KMS-11 (cell line): ENCODE measurements at regions not wholly inside any gene's neighbourhood (a gene's known extent, or its start where the extent isn't known, plus 50 kb on each side); places are given as distances from the start of the nearest gene placed in this dataset.

Experiments used
- H2AFZ ChIP-seq: fragments of 200-600 bp; sonication (generic); 2 replicates; pipeline ENCODE4 v1.6.1; 2016; ENCODE audit warnings: antibody characterized with exemption, mixed run types, low read depth
- H3K27ac ChIP-seq: fragments of 200-600 bp; sonication (generic); 2 replicates; pipeline ENCODE4 v1.6.1; 2016; ENCODE audit warnings: mild to moderate bottlenecking, mixed run types
- H3K27me3 ChIP-seq: fragments of 200-600 bp; sonication (generic); 2 replicates; pipeline ENCODE4 v1.6.1; 2017; ENCODE audit warnings: mild to moderate bottlenecking, low read depth, mixed run types, moderate library complexity; ENCODE audit not compliant: insufficient read depth
- H3K36me3 ChIP-seq: fragments of 200-600 bp; sonication (generic); 2 replicates; pipeline ENCODE4 v1.6.1; 2017; ENCODE audit warnings: mild to moderate bottlenecking, mixed run types; ENCODE audit not compliant: insufficient read depth
- H3K4me1 ChIP-seq: fragments of 200-600 bp; sonication (generic); 2 replicates; pipeline ENCODE4 v1.6.1; 2016; ENCODE audit warnings: mild to moderate bottlenecking, low read depth, mixed run types; ENCODE audit not compliant: poor library complexity, severe bottlenecking
- H3K4me2 ChIP-seq: fragments of 200-600 bp; sonication (generic); 2 replicates; pipeline ENCODE4 v1.7.0; 2016; ENCODE audit warnings: mild to moderate bottlenecking, mixed run types
- H3K4me3 ChIP-seq: fragments of 200-600 bp; sonication (generic); IDR thresholded peaks from 2 replicates; pipeline ENCODE4 v1.6.1; 2017; ENCODE audit warnings: low read depth, low read length, mixed read lengths; ENCODE audit not compliant: insufficient read depth
- H3K79me2 ChIP-seq: fragments of 200-600 bp; sonication (generic); 2 replicates; pipeline ENCODE4 v1.6.1; 2016; ENCODE audit warnings: low read depth, mixed run types; ENCODE audit not compliant: insufficient read depth
- H3K9ac ChIP-seq: fragments of 200-600 bp; sonication (generic); 2 replicates; pipeline ENCODE4 v1.6.1; 2016; ENCODE audit warnings: mild to moderate bottlenecking, mixed run types
- H4K20me1 ChIP-seq: fragments of 200-600 bp; sonication (generic); 2 replicates; pipeline ENCODE4 v1.6.1; 2016; ENCODE audit warnings: mild to moderate bottlenecking, mixed run types; ENCODE audit not compliant: insufficient read depth
- TF ChIP-seq, protein P1 (sequence below): fragments of 200-600 bp; sonication (generic); conservative IDR thresholded peaks from 2 replicates; pipeline ENCODE4 v1.6.1; 2017; ENCODE audit warnings: low read depth, mild to moderate bottlenecking, antibody characterized with exemption, low read length, moderate library complexity, mixed read lengths

DNA sequence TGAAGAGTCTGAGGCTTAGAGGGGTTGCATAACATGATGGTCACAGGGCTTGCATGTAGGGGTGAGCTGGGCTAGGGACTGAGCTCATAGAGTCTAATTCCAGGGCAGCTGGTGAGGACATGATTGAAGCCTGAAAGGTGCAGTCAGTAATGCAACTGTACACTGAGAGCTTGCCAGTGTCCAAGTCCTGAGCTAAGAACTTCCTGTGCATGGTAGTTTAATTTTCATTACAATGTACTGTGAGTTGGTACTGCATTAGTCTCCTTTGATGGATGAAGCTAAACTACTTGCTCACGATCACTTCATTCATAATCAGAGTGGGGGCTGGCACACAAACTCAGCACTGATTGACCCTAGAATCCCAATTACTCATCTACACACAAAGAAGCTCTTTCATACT, 156.4 kb upstream of the CRBN start:
- Histone ChIP-seq H3K27me3 (no peaks in the 10 kb centered on the region), H3K9ac (no peak overlapping the region), H4K20me1 (no peaks in the 10 kb centered on the region), H3K27ac (no peak overlapping the region), H3K79me2 (no peaks in the 10 kb centered on the region), H3K4me1 (no peaks in the 10 kb centered on the region), H3K4me2 (no peak overlapping the region), H3K4me3 (no peak overlapping the region), H3K36me3 (no peaks in the 10 kb centered on the region), H2AFZ (no peak overlapping the region)
- TF ChIP-seq, protein P1, sequence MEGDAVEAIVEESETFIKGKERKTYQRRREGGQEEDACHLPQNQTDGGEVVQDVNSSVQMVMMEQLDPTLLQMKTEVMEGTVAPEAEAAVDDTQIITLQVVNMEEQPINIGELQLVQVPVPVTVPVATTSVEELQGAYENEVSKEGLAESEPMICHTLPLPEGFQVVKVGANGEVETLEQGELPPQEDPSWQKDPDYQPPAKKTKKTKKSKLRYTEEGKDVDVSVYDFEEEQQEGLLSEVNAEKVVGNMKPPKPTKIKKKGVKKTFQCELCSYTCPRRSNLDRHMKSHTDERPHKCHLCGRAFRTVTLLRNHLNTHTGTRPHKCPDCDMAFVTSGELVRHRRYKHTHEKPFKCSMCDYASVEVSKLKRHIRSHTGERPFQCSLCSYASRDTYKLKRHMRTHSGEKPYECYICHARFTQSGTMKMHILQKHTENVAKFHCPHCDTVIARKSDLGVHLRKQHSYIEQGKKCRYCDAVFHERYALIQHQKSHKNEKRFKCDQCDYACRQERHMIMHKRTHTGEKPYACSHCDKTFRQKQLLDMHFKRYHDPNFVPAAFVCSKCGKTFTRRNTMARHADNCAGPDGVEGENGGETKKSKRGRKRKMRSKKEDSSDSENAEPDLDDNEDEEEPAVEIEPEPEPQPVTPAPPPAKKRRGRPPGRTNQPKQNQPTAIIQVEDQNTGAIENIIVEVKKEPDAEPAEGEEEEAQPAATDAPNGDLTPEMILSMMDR = no peak

DNA sequence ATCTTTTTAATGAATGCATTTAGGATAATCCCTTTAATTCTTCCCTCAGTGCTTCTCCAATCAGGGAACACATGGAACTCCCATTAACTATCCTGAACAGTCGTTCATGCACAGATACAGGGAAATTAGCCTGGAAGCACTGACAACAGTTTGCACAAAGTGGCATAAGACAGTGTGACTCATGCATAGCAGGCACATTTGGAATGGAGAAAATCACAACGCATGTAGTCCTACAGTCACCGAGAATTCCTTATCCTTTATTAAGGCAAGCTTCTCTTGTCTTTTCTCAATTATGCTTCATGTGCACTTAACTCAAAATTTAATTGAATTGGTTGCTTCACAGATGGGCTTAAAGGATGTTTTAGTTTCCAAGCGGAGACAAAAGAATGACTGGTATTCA, 155.0 kb upstream of the CRBN start:
- no peaks in the 10 kb centered on the region for H3K27me3 ChIP-seq
- no peak overlapping the region for H3K27ac ChIP-seq
- H3K9ac ChIP-seq = no peak overlapping the region
- no peaks in the 10 kb centered on the region for H3K36me3 ChIP-seq
- no peaks in the 10 kb centered on the region for H3K79me2 ChIP-seq
- no peak overlapping the region for H3K4me2 ChIP-seq
- H3K4me1 ChIP-seq = no peaks in the 10 kb centered on the region
- TF ChIP-seq, protein P1 = no peak
- H3K4me3 ChIP-seq = no peak overlapping the region
- H2AFZ ChIP-seq = no peak overlapping the region
- H4K20me1 ChIP-seq = no peaks in the 10 kb centered on the region

DNA sequence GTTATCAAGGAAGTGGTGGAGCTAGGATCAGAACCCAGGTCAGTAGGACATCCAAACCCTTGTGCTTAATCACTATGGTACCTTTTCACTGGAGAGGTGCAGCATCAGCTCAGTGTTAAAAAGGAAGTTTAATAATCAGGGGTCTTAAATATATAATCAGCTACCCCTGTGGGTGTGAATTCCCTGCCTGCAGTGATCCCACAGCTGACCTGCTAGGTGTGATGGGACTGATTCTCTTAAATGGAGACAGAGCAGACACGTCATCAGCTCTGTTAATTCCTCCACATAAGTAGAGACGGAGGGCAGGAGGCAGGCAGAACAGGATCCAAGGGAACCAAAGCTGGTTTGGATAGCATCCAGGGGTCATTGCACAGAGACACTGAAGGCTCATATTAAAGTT, 154.1 kb upstream of the CRBN start:
- no peaks in the 10 kb centered on the region for H4K20me1 ChIP-seq
- no peaks in the 10 kb centered on the region for H3K79me2 ChIP-seq
- H3K4me1 ChIP-seq = no peaks in the 10 kb centered on the region
- H3K27me3 ChIP-seq = no peaks in the 10 kb centered on the region
- H3K36me3 ChIP-seq = no peaks in the 10 kb centered on the region
- H3K4me3 ChIP-seq = no peak overlapping the region
- H2AFZ ChIP-seq = no peak overlapping the region
- H3K9ac ChIP-seq = no peak overlapping the region
- TF ChIP-seq, protein P1 = no peak
- no peak overlapping the region for H3K27ac ChIP-seq
- no peak overlapping the region for H3K4me2 ChIP-seq

DNA sequence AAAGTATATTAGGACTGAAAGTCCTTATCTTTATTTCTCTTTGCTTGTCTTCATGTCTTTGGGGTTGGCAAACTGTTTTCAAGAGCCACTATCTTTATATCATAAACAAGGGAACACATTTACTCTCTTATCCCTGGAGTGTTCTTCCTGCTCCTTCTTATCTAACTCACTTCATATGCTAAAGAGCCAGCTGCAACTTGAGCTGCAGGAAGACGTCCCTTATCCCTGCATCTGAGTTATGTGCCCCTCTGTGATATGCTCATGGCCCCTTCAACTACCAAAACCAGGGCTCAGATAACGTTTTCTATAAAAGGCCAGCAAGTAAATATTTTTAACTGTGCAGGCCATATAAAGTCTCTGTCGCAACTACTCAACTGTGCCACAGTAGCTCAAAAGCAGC, 137.0 kb upstream of the CRBN start:
- TF ChIP-seq, protein P1 = no peak
- Histone ChIP-seq H4K20me1 (no peaks in the 10 kb centered on the region), H3K27ac (no peak overlapping the region), H3K4me2 (no peak overlapping the region), H2AFZ (no peak overlapping the region), H3K4me1 (no peaks in the 10 kb centered on the region), H3K27me3 (no peaks in the 10 kb centered on the region), H3K79me2 (no peaks in the 10 kb centered on the region), H3K4me3 (no peak overlapping the region), H3K36me3 (no peaks in the 10 kb centered on the region), H3K9ac (no peak overlapping the region)

DNA sequence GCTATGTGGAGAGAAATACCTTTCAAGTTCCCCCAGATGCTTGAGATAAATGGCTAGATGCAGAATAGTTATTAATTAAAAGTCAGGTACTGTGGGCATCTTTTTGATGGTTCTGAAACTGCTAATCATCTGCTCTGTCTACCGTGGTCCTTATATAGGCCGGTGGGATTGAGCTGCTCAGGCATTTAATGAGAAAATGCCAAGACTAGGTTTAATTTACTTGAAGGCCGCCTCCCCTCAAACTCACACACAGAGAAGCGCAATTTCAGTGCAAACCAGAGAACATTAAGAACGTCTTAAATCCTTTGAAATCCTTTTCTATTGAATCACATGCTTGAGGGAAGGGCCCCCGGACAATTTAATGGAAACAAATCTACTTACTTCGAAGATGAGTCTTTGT, 136.4 kb upstream of the CRBN start:
- Histone ChIP-seq H3K9ac (no peak overlapping the region), H4K20me1 (no peaks in the 10 kb centered on the region), H3K4me2 (no peak overlapping the region), H2AFZ (no peak overlapping the region), H3K79me2 (no peaks in the 10 kb centered on the region), H3K4me3 (no peak overlapping the region), H3K27me3 (no peaks in the 10 kb centered on the region), H3K4me1 (no peaks in the 10 kb centered on the region), H3K27ac (no peak overlapping the region), H3K36me3 (no peaks in the 10 kb centered on the region)
- TF ChIP-seq, protein P1 = no peak
